Pancreas (tissue), 10 donors: ENCODE measurements at regions not wholly inside any gene's neighbourhood (a gene's known extent, or its start where the extent isn't known, plus 50 kb on each side); places are given as distances from the start of the nearest gene placed in this dataset.
"Not testable (repeated sequence)": the region's sequence is repeated elsewhere in the genome, so short reads cannot be mapped to it uniquely, and the experiment has no call there.

Experiments used
- ATAC-seq, 4 donors: fragments of 200-7000 bp; cut with Tn5 transposase; one replicate each; pipeline versions ENCODE4 v1.8.0 to v1.9.1; 2020; ENCODE audit warnings: mild to moderate bottlenecking in 4 of 4, moderate library complexity in 4 of 4
- DNase-seq, 6 donors: peaks; one replicate each; pipeline ENCODE4 v3.0.0-alpha.2; 2020
- FAIRE-seq: peaks from 2 replicates; lab custom pipeline; 2012; peaks lifted over from hg19 to GRCh38; lab: Jason Lieb, UNC
- H3K27ac ChIP-seq, 4 donors: fragments of 200-600 bp; sonication (generic); 1 replicate in 3 of 4; 2 replicates in 1 of 4; pipeline versions ENCODE4 v1.5.0 to v1.8.0; 2020
- H3K27me3 ChIP-seq, 4 donors: fragments of 200-600 bp; one replicate each; pipeline ENCODE4 v1.8.0; 2021
- H3K36me3 ChIP-seq, 3 donors: fragments of 200-600 bp; sonication (generic) in 1 of 3; one replicate each; pipeline versions ENCODE4 v1.5.0 to v1.8.0; 2020 to 2021
- H3K4me1 ChIP-seq, 3 donors: fragments of 200-600 bp; one replicate each; pipeline ENCODE4 v1.8.0; 2021
- H3K4me3 ChIP-seq, 4 donors: fragments of 200-600 bp; sonication (generic) in 2 of 4; one replicate each; pipeline versions ENCODE4 v1.5.0 to v1.8.0; 2020 to 2021
- H3K9me3 ChIP-seq, 4 donors: fragments of 200-600 bp; one replicate each; pipeline ENCODE4 v1.8.0; 2021
- WGBS, 2 donors: extraction: QIAGEN DNeasy Blood & Tissue Kit; methylation state at CpG; one replicate each; pipeline ENCODE4 v1.1.7; 2013; 5-methylcytosine and 5-hydroxymethylcytosine counted together
- intact Hi-C, 3 donors: fragments of 100-400 bp; cut with DNase I; formaldehyde crosslinking; loops; one replicate each; pipeline versions ENCODE4 v1.11.1 to v1.14.2; 2022
- TF ChIP-seq, protein P1 (sequence below), 4 donors: fragments of 200-600 bp; sonication (generic) in 3 of 4; IDR thresholded peaks; one replicate each; pipeline versions ENCODE4 v1.5.0 to v1.8.0; 2021; ENCODE audit warnings: antibody characterized with exemption in 4 of 4
- donor health status: healthy with polysubstance abuse.
- donor health status: DM: no; HTN: no; CAD: no; lungs with moderate emphysema.
- donor health status: DM: no; HTN: no; CAD: no.
- donor health status: control.
- donor health status: control.
- donor health status: Bipolar disorder and iron deficiency.
- donor health status: DM: yes; HTN: yes; CAD: no.
- donor health status: DM: no; HTN: no; CAD: no.
- donor health status: DM: no; HTN: no; CAD: no.
- donor health status: DM: yes; HTN: yes; CAD: no.

DNA sequence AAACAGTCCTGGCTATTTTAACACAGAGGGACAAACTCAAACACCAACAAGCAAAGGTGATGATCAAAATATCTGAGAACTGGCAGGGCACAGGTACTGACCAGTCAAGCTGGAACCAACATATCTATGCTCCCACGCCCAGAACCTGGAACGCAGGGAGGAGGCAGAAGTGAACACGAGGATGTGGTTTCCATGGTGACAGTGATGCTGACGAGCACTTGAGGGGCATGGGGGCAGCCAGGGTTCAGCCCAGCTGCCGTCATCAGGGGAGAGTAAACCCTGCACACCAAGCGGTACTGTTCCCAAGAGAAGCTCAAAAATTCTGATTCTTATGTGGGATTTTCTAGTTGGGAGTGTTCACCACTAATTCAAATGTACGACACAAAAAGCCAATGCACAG lies 113.6 kb upstream of the SFSWAP start:
- FAIRE-seq, result no peak
- Histone ChIP-seq H3K4me3 (no peak overlapping the region), H3K36me3 (no peaks in the 10 kb centered on the region), H3K27me3 (no peaks in the 10 kb centered on the region), H3K4me1 (no peaks in the 10 kb centered on the region), H3K9me3 (no peaks in the 10 kb centered on the region), H3K27ac (no peak overlapping the region)
- intact Hi-C loops, result no loop called here
- TF ChIP-seq, protein P1, sequence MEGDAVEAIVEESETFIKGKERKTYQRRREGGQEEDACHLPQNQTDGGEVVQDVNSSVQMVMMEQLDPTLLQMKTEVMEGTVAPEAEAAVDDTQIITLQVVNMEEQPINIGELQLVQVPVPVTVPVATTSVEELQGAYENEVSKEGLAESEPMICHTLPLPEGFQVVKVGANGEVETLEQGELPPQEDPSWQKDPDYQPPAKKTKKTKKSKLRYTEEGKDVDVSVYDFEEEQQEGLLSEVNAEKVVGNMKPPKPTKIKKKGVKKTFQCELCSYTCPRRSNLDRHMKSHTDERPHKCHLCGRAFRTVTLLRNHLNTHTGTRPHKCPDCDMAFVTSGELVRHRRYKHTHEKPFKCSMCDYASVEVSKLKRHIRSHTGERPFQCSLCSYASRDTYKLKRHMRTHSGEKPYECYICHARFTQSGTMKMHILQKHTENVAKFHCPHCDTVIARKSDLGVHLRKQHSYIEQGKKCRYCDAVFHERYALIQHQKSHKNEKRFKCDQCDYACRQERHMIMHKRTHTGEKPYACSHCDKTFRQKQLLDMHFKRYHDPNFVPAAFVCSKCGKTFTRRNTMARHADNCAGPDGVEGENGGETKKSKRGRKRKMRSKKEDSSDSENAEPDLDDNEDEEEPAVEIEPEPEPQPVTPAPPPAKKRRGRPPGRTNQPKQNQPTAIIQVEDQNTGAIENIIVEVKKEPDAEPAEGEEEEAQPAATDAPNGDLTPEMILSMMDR (IDR thresholded peaks at IDR 0.05), result no peak
- no peak for ATAC-seq
- WGBS, 2 donors, result 51 to 60% methylated on average over 7 of the region's 7 CpGs
- DNase-seq, result no peak

DNA sequence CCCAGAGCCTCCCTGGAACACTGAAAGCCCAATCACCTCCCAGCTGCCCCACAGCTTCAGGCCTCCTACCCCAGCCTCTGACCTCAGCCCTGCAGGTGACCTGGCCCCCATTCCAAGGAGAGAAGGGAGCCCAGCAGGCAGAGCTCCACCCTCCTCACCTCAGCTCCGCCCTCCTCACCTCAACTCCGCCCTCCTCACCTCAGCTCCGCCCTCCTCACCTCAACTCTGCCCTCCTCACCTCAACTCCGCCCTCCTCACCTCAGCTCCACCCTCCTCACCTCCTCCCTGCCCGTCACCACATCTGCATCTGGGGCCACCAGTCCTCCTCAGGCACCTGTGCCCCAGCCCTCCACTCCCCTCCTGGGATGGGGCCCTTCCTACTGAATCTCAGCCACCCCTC lies 112.2 kb upstream of the SFSWAP start:
- Histone ChIP-seq H3K27me3 (no peaks in the 10 kb centered on the region), H3K4me1 (no peaks in the 10 kb centered on the region), H3K9me3 (no peaks in the 10 kb centered on the region), H3K27ac (no peak overlapping the region), H3K36me3 (no peaks in the 10 kb centered on the region), H3K4me3 (no peak overlapping the region)
- FAIRE-seq, result no peak
- TF ChIP-seq, protein P1 (IDR thresholded peaks at IDR 0.05), result no peak
- 56 to 63% methylated on average over 2 to 5 of the region's 5 CpGs for WGBS, 2 donors
- intact Hi-C loops, result no loop called here
- DNase-seq, result no peak
- no peak for ATAC-seq

DNA sequence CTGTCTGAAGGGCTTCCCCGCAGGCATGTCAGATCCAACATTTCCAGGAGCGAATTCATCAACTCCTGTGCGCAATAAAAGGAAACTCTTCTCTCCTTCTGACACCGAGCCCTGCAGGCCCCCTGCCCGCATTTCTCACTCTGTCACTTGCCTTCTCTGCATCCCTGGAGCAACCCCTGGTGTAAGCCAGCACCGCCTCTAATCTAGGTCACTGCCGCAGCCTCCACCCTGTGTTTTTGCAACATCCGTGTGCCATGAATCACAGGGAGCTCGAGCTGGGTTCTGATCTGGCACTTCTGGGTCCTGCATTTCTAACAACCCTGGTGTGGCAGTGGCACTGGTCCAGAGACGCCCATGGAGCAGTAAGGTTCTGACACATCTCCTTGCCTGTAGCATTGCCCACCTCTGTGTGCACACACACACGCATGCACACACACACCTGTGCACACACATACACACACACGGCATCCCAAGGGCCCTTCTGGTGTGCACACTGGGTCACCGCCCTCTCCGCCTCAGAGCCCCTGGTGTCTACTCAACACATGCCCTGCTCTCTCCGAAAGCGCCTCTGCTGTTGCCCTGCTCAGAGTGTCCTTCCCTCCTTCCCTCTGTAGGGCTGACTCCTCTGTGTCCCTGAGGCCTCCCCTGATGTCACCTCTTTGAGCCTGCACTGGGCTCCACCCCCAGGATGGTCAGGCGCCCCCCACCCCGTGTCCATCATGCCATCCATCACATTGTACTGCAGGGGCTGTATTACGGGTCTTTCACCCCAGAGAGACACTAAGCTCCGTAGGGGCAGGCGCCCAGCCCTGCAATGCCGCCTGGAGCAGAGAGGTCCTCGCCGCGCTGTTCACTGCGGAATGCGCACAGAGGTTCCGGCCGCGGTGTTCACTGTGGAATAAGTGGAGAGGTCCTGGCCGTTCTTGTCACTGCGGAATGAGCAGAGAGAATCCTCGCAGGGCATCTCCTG lies 111.4 kb upstream of the SFSWAP start:
- no peak overlapping the region for H3K27ac ChIP-seq
- FAIRE-seq, result no peak
- H3K9me3 ChIP-seq, result no peaks in the 10 kb centered on the region
- no peaks in the 10 kb centered on the region for H3K27me3 ChIP-seq
- no peak for DNase-seq
- H3K4me1 ChIP-seq, result no peaks in the 10 kb centered on the region
- 70 to 84% methylated on average over 33 of the region's 33 CpGs for WGBS, 2 donors
- TF ChIP-seq, protein P1 (IDR thresholded peaks at IDR 0.05), result no peak
- ATAC-seq, result no peak
- intact Hi-C loops, result no loop called here
- H3K36me3 ChIP-seq, result no peaks in the 10 kb centered on the region
- H3K4me3 ChIP-seq, result no peak overlapping the region

DNA sequence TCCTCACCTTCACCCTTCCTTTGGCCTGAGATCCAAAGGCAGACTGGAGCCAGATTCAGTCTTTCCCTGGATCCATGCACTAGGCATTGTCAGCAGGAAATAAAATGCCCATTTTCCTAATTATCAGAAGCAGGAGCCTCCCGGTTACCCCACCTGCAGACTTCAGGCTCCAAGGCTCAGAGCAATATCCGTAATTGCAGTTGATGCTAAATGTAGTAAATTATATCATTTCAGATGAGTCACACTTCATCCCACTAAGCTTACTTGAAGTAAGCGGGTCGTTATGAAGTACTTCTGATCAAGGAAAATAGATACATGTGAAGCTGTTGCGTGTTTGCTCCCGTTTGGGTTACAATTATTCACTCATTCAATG lies 110.7 kb upstream of the SFSWAP start:
- no peaks in the 10 kb centered on the region for H3K4me1 ChIP-seq
- 63 to 80% methylated on average over 6 of the region's 6 CpGs for WGBS, 2 donors
- TF ChIP-seq, protein P1 (IDR thresholded peaks at IDR 0.05), result no peak
- no peaks in the 10 kb centered on the region for H3K36me3 ChIP-seq
- intact Hi-C loops, result no loop called here
- ATAC-seq (no peak), DNase-seq (no peak), FAIRE-seq (no peak)
- H3K27me3 ChIP-seq, result no peaks in the 10 kb centered on the region
- no peaks in the 10 kb centered on the region for H3K9me3 ChIP-seq
- H3K4me3 ChIP-seq, result no peak overlapping the region
- H3K27ac ChIP-seq, result no peak overlapping the region

DNA sequence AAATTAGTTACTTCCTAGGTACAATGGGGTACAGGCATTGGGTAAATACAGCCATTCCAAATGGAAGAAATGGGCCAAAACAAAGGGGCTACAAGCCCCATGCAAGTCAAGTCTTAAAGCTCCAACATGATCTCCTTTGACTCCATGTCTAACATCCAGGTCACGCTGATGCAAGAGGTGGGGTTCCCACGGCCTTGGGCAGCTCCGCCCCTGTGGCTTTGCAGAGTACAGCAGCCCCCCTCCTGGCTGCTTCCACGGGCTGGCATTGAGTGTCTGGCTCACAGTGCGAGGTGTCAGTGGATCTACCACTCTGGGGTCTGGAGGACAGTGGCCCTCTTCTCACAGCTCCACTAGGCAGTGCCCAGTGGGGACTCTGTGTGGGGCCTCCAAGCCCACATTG lies 109.4 kb upstream of the SFSWAP start:
- FAIRE-seq, H3K27ac ChIP-seq, DNase-seq, ATAC-seq, H3K4me1 ChIP-seq, H3K4me3 ChIP-seq, H3K36me3 ChIP-seq, H3K27me3 ChIP-seq, H3K9me3 ChIP-seq, intact Hi-C loops: not testable (repeated sequence)
- WGBS, 2 donors, result 47 to 62% methylated on average over 5 of the region's 5 CpGs
